NCI-H1694 treated with DMSO at 0.1 percent for 48 hours (cell line): ENCODE measurements at regions not wholly inside any gene's neighbourhood (a gene's known extent, or its start where the extent isn't known, plus 50 kb on each side); places are given as distances from the start of the nearest gene placed in this dataset.
"Not testable (repeated sequence)": the region's sequence is repeated elsewhere in the genome, so short reads cannot be mapped to it uniquely, and the experiment has no call there.

ENCODE experiments used
- DNase-seq: peaks from one replicate; lab custom pipeline; 2025; lab: John Stamatoyannopoulos, UW

DNA sequence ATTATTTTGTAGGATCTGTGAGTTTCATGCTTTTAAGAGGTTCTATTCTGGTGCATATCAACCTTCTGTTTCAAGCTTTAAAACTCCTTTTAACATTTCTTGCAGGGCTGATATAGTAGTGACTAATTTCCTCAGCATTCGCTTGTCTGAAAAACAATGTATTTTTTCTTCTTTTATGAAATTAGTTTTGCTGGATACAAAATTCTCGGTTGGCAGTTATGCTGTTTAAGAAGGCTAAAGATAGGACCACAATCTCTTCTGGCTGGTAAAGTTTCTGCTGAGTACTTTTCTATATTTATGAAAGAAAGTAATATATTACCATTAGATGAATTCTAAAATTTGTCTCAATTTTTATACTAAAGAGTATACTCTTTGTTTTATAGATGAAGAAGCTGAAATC is 487.8 kb upstream of the SPRY2 start:
- DNase-seq: no peak

DNA sequence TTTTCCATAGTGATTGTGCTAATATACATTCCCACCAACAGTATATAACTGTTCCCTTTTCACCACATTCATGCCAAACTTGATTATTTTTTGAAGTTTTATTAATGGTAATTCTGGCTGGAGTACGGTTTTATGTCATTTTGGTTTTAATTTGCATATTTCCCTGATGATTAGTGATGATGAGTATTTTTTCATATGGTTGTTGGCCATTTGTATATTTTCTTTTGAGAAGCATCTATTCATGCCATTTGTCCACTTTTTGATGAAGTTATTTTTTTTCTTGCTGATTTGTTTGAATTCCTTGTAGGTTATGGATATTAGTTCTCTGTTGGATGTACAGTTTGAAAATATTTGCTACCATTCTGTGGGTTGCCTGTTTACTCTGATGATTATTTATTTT is 484.4 kb upstream of the SPRY2 start:
- DNase-seq: no peak

DNA sequence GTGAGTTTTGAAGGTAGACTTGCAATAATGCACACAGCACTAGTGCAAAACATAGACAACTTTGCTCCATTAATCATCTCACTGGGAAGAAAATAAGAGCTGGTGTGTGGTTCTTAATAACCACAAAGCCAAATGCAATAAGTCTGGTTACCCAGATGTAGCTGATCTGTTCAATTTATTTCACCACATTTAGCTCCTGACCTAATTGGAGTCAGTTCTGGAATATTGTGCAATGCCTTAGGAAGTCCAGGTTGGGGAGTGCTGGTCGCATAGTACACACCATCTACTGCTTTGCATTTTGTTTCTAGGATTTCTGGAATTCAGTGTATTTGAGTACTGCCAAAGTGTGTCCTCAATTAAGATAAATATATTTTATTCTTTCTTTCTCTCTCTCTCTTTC is 483.3 kb upstream of the SPRY2 start:
- no peak for DNase-seq

GRCh38 chr13:80823472-80823871 is 482.5 kb upstream of the SPRY2 start:
- DNase-seq: no peak

- DNase-seq: no peak
These were observed 480.5 kb upstream of the SPRY2 start for GRCh38 chr13:80821466-80821865.

- no peak for DNase-seq
These were observed 477.1 kb upstream of the SPRY2 start for GRCh38 chr13:80817979-80818378.

GRCh38 chr13:80814541-80814940 is 473.6 kb upstream of the SPRY2 start:
- no peak for DNase-seq

DNA sequence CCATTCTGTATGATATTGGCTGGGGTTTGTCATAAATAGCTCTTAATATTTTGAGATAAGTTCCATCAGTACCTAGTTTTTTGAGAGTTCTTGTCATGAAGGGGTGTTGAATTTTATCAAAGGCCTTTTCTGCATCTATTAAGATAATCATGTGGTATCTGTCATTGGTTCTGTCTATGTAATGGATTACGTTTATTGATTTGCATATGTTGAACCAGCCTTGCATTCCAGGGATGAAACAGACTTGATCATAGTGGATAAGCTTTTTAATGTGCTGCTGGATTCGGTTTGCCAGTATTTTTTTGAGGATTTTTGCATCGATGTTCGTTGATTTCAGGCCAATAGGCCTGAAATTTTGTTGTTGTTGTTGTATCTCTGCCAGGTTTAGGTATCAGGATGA is 469.4 kb upstream of the SPRY2 start:
- not testable (repeated sequence) for DNase-seq

GRCh38 chr13:80802946-80803345 is 462.0 kb upstream of the SPRY2 start:
- no peak for DNase-seq

- no peak for DNase-seq
These were observed 457.7 kb upstream of the SPRY2 start for GRCh38 chr13:80798576-80799133.

- DNase-seq: no peak
These were observed 446.7 kb upstream of the SPRY2 start for GRCh38 chr13:80787604-80788003.

- DNase-seq: peak; percentile 74
These were observed 443.1 kb upstream of the SPRY2 start for GRCh38 chr13:80783926-80784565.

DNA sequence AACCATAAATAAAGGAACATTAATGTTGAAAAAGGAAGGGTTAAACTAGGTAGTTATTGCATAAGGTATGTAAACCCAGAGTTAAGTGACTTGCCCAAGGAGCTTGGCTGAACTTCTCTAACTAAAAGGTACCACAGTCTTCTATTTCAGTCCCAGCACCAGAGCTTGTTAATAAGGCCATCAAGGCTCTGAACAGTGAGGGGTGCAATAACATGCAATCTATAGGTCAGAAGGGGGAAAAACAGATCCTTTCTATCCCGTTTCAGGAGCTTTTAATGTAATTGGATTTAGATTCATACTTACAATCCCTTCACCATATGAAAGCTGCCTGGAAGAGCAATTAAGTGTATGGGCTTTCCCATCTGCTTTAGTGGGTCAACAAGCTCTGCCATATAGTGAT is 441.5 kb upstream of the SPRY2 start:
- peak; percentile 17 for DNase-seq

DNA sequence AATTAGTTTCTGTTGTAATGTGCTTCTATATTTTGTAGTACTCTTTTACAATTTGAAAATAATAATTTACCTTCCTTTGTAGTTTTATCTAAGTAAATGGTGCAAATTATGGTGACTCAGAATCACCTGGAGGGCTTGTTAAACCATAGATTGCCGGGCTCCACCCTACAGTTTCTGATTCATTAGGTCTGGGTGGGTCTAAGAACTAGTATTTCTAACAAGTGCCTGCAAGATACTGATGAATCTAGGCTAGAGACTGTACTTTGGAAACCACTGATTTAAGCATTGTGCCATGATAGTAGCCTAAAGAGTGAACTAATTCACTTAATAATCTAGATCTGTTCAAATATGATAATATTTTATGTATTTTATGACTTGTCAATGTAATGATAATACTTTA is 437.4 kb upstream of the SPRY2 start:
- DNase-seq: no peak

DNA sequence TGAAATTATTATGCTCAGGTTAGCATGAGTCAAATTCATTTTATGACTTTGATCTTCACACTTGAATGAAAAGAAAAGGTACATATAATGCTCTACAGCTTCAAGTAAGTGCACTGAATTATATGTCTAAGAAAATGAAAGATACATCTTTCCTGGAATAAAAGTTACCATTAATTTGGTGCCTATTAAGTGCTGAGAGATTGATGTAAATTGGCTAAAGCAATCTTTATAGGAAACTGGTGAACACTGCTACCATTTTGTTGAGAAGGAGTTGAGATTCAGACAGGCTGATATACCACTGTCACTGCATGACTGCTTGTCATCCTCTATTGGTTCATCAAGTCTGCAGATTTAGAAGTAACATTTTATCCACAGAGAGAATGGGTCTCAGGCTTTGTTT is 416.8 kb upstream of the SPRY2 start:
- no peak for DNase-seq

DNA sequence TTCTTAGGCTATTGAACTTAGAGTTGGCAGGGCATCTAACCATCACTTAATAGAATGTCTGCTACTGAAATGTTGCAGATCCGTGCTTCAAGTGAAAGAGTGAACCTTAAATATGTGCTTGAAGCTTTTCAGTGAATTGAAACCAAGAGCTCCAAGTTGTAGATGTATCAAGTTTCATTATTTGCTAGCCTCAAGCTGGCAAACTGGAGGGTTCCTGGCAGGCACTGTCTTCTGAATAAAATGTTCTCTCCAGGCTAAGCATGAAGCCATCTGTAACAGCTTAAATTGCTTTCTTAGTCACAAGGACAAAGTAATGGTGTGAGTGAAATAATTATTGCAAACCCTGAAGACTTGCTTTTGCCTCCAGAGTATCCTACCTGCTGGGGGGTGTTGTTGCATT is 415.0 kb upstream of the SPRY2 start:
- DNase-seq: peak; percentile 59

GRCh38 chr13:80754441-80754840 is 413.5 kb upstream of the SPRY2 start:
- DNase-seq: no peak

DNA sequence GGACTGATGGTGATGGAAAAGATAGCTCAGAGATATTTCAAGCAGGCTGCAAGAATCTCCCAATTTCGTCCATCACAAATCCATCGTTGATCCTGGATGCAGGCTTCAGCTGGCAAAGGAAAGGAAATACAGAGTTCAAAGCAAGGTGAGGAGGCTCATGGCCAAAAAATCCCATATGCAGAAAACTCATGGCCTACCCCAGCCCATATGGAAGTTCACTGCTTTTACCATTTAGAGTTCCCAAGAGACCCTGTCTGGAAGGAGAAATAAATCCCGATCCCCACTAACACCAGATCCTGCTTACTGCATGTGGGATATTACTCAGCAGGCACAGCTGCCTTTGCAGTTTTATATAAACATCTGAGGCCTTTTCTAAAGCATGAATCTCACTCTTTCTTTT is 412.9 kb upstream of the SPRY2 start:
- DNase-seq: peak; percentile 87

- no peak for DNase-seq
These were observed 410.9 kb upstream of the SPRY2 start for GRCh38 chr13:80751854-80752253.

- DNase-seq: no peak
These were observed 403.4 kb upstream of the SPRY2 start for GRCh38 chr13:80744147-80744914.

GRCh38 chr13:80742033-80742432 is 401.1 kb upstream of the SPRY2 start:
- peak; percentile 60 for DNase-seq

GRCh38 chr13:80740071-80740470 is 399.1 kb upstream of the SPRY2 start:
- peak; percentile 21 for DNase-seq

GRCh38 chr13:80737513-80737912 is 396.6 kb upstream of the SPRY2 start:
- no peak for DNase-seq
